Upper lobe of left lung (tissue), 4 donors: ENCODE measurements at regions not wholly inside any gene's neighbourhood (a gene's known extent, or its start where the extent isn't known, plus 50 kb on each side); places are given as distances from the start of the nearest gene placed in this dataset.

Experiments
- EP300 ChIP-seq, 4 donors: sonication (generic); formaldehyde crosslinking; IDR thresholded peaks; one replicate each; pipeline ENCODE4 v1.5.1; 2017; ENCODE audit warnings: antibody characterized with exemption in 4 of 4, control low read depth in 2 of 4
- POLR2A ChIP-seq, 4 donors: fragments of 450-650 bp; IDR thresholded peaks; one replicate each; pipeline ENCODE4 v1.5.1; 2016 to 2017; ENCODE audit warnings: antibody characterized with exemption in 4 of 4, mild to moderate bottlenecking in 2 of 4
- POLR2AphosphoS5 ChIP-seq, 2 donors: sonication (generic); formaldehyde crosslinking; IDR thresholded peaks; one replicate each; pipeline ENCODE4 v1.5.1; 2017; ENCODE audit warnings: antibody characterized with exemption in 2 of 2
- TF ChIP-seq, protein P1 (sequence below), 6 experiments: fragments of 450-650 bp in 4 of 6; fragments of 200-600 bp in 2 of 6; sonication (generic) in 2 of 6; IDR thresholded peaks; one replicate each; pipeline ENCODE4 v1.5.1; 2016 to 2019; ENCODE audit warnings: antibody characterized with exemption in 6 of 6

DNA sequence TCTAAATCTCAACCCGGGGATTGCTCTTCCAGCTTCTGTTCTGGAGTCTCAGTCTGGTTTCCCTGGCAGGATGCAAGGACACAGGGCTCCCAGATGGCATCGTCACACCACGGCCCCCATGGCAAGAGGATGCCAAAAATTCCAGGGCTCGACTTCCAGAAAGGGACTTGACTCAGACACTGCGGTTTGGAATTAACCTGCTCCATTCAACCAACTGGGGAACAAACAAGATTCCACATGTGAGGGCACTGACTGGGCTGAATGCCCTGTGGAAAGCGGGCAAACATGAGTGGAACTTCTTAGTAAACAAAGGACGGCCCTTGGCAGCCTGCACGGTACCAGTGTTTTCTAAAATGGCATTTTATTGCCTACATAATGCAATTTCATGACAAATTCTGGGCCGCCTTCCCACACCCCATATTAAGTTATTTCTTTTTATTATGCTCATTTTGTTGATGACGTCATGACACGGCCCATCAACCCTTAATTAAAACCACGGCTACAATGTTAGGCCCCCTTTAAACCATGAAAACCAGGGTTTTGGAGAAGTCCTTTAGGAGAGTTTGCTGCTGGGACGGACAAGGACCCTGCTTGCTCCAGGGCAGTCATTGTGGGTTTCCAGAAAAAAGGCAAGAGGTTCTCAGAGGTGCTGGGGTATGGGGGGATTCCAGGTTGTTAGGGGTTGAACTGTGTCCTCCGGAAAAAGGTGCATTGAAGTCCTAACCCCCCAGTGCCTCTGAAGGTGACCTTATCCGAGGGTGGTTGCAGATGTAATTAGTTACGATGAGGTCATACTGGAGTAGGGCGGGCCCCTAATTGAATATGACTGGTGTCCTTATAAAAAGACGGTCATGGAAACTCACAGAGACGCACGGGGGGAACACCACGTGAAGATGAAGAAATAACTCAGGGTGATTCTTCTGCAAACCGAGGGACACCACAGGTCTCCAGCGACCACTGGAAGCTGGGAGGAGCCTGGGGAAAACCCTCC, 205.6 kb downstream of the FOXL1 start:
- TF ChIP-seq POLR2A (IDR thresholded peaks at IDR 0.05): no peak
- TF ChIP-seq, protein P1, sequence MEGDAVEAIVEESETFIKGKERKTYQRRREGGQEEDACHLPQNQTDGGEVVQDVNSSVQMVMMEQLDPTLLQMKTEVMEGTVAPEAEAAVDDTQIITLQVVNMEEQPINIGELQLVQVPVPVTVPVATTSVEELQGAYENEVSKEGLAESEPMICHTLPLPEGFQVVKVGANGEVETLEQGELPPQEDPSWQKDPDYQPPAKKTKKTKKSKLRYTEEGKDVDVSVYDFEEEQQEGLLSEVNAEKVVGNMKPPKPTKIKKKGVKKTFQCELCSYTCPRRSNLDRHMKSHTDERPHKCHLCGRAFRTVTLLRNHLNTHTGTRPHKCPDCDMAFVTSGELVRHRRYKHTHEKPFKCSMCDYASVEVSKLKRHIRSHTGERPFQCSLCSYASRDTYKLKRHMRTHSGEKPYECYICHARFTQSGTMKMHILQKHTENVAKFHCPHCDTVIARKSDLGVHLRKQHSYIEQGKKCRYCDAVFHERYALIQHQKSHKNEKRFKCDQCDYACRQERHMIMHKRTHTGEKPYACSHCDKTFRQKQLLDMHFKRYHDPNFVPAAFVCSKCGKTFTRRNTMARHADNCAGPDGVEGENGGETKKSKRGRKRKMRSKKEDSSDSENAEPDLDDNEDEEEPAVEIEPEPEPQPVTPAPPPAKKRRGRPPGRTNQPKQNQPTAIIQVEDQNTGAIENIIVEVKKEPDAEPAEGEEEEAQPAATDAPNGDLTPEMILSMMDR (IDR thresholded peaks at IDR 0.05): no peak
- no peak for TF ChIP-seq EP300 (IDR thresholded peaks at IDR 0.05)
- TF ChIP-seq POLR2AphosphoS5 (IDR thresholded peaks at IDR 0.05): no peak
